ENCODE measurements at regions not wholly inside any gene's neighbourhood (a gene's known extent, or its start where the extent isn't known, plus 50 kb on each side); places are given as distances from the start of the nearest gene placed in this dataset.
"Not testable (repeated sequence)": the region's sequence is repeated elsewhere in the genome, so short reads cannot be mapped to it uniquely, and the experiment has no call there.

DNA sequence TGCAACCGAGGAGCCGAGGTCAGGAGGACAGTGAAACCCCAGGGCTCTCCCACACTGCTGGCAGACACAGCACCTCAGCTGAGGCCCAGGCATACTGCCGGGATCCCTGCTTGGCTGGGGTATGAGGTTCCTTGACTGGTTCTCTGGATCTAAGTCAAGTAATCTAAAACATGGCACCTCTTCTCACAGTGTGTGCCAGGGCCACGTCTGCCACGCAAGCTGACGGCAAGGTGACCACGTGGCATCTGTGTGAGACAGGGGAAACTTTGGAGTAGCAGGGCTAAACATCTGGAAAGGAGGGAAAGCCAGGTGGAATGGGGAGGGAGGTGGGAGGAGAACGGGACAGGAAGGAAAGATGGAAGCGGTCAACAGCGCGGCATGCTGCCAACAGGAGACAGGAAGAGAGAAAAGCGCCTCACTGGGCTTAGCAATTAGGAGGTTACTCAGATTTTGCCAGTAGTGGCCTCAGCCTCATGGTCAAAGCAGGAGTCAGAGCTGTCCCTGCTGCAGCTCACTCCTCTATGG, 103.7 kb downstream of the CXCL12 start:
- H3K9me3 ChIP-seq = peaks cover 0 to 17% (median 1%) of the 10 kb centered on the region in 8 donors
- H3K4me1 ChIP-seq = no peaks in the 10 kb centered on the region
- DNase-seq = no peak
- no peaks in the 10 kb centered on the region for H3K27me3 ChIP-seq (replicated peaks in 1 of 7)
- H3K27ac ChIP-seq = no peak overlapping the region
- no peak overlapping the region for H3K4me3 ChIP-seq
- TF ChIP-seq POLR2A (IDR thresholded peaks at IDR 0.05) = no peak
- TF ChIP-seq, protein P1, sequence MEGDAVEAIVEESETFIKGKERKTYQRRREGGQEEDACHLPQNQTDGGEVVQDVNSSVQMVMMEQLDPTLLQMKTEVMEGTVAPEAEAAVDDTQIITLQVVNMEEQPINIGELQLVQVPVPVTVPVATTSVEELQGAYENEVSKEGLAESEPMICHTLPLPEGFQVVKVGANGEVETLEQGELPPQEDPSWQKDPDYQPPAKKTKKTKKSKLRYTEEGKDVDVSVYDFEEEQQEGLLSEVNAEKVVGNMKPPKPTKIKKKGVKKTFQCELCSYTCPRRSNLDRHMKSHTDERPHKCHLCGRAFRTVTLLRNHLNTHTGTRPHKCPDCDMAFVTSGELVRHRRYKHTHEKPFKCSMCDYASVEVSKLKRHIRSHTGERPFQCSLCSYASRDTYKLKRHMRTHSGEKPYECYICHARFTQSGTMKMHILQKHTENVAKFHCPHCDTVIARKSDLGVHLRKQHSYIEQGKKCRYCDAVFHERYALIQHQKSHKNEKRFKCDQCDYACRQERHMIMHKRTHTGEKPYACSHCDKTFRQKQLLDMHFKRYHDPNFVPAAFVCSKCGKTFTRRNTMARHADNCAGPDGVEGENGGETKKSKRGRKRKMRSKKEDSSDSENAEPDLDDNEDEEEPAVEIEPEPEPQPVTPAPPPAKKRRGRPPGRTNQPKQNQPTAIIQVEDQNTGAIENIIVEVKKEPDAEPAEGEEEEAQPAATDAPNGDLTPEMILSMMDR (IDR thresholded peaks at IDR 0.05 in 8 of 11, conservative IDR thresholded peaks at IDR 0.05 in 3 of 11) = no peak
- no peak for TF ChIP-seq POLR2AphosphoS5 (IDR thresholded peaks at IDR 0.05)
- H3K36me3 ChIP-seq = no peaks in the 10 kb centered on the region
- 69 to 90% (median 79%) methylated on average over 12 of the region's 12 CpGs for WGBS, 5 donors
- intact Hi-C loops (cut with DNase I; ENCODE audit: low total_unique reads) = no loop called here

DNA sequence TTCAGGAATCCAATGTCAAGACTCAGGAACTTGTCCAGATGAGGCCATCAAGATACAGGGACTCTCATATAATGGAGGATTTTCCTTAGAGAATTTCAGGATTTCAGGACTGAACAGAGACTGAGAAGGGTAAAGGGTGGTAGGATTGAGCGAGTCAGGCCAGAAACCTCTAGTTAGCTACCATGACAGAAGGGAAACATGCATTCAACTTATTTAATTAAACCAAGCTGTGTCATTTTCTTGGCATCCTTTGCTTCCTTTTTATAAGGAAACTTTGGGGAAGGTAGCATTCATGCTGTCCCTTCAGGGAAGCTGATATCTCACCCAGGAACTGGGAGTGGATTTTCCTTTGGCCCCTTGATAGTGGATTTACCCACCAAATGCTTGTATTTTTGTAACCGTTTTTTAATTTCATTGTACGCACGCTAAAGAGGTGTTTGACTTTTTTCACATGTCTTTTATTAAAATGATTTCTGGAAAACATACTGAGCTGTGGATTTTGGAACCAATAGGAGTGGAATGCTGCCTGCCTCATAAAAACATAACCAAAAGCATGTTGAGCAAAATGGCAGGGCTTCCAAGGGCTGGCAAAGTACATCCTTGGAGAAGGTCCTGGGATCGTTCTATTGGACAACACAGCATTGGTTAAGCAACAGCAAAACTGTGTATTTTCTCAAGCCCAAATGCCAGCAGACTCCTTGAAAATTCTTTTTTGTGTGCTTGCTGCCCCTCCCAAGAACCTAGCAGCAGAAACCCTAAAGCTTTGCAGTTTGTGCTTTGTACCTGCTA, 104.5 kb downstream of the CXCL12 start:
- intact Hi-C loops (cut with DNase I; ENCODE audit: low total_unique reads) = no loop called here
- no peak for DNase-seq
- no peaks in the 10 kb centered on the region for H3K27me3 ChIP-seq (replicated peaks in 1 of 7)
- H3K4me3 ChIP-seq = no peak overlapping the region
- peaks cover 0 to 19% (median 2%) of the 10 kb centered on the region in 8 donors for H3K9me3 ChIP-seq
- H3K4me1 ChIP-seq = no peaks in the 10 kb centered on the region
- H3K36me3 ChIP-seq = no peaks in the 10 kb centered on the region
- no peak overlapping the region for H3K27ac ChIP-seq
- TF ChIP-seq, protein P1 (IDR thresholded peaks at IDR 0.05 in 8 of 11, conservative IDR thresholded peaks at IDR 0.05 in 3 of 11) = no peak
- TF ChIP-seq POLR2A (IDR thresholded peaks at IDR 0.05) = no peak
- no peak for TF ChIP-seq POLR2AphosphoS5 (IDR thresholded peaks at IDR 0.05)
- 80 to 92% (median 90%) methylated on average over 5 of the region's 5 CpGs for WGBS, 5 donors

DNA sequence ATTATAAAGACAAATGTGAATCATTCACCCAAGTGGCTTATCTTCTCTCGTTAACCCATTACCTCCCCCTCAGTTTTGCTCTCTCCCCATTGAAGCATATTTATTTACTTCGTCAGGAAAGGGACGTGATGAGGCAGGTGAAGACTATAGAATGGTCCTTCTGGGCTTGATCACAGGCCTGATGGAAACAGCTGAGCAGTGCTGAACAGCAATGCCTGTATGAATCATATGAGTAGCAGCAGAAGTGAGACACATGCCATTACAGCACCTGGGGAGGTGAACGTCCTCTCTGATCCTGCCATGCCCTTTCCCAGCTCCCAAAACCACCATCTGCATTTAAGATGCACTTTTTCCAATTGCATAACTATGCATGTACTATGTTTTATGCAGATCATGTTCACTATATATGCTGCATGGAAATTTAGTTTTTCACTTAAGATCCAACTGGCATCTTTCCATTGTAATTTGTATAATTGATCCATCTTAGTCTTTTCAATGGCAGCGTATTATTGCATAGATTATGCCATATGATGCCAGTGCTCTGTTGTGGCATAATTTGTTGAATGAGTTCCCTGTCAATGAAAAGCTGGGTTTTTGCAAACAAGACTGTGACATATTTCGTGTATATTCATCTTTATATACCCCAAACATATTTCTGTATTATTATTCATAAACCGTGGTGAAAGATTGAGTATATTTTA, 105.3 kb downstream of the CXCL12 start:
- Histone ChIP-seq H3K27me3 (replicated peaks in 1 of 7) (no peaks in the 10 kb centered on the region), H3K4me1 (no peaks in the 10 kb centered on the region), H3K4me3 (no peak overlapping the region), H3K27ac (no peak overlapping the region), H3K9me3 (peaks cover 0 to 19% (median 2%) of the 10 kb centered on the region in 8 donors), H3K36me3 (no peaks in the 10 kb centered on the region)
- TF ChIP-seq, protein P1 (IDR thresholded peaks at IDR 0.05 in 8 of 11, conservative IDR thresholded peaks at IDR 0.05 in 3 of 11) = no peak
- TF ChIP-seq POLR2A (IDR thresholded peaks at IDR 0.05) (no peak), POLR2AphosphoS5 (IDR thresholded peaks at IDR 0.05) (no peak)
- intact Hi-C loops (cut with DNase I; ENCODE audit: low total_unique reads) = no loop called here
- no peak for DNase-seq
- 82 to 95% (median 90%) methylated on average over 7 of the region's 7 CpGs for WGBS, 5 donors

DNA sequence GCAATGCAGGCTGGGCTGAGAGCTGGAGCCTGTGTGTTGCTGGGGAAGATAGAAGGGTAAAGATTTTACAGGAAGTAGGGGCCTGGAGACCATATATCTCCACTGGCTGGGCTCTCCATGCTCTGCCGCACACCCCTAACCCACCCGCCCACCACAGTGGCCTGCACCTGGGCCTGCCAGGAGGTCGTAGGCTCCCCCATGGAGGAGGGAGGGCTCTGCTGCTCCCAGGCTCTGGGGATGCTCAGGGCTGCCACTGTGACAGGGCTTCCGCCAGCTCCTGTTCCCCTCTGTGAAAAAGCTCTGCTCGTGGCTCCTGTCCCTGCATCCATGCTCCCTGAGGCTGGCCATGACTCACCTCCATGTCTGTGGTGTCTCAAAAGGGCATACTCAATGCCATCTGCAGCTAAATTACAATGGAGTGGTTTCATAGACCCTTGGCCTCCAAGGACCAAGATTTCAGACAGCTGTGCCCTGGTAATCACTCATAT, 106.0 kb downstream of the CXCL12 start:
- H3K4me1 ChIP-seq = no peaks in the 10 kb centered on the region
- H3K27me3 ChIP-seq (replicated peaks in 1 of 7) = no peaks in the 10 kb centered on the region
- DNase-seq = no peak
- intact Hi-C loops (cut with DNase I; ENCODE audit: low total_unique reads) = no loop called here
- H3K4me3 ChIP-seq = no peak overlapping the region
- WGBS, 5 donors = 61 to 90% (median 79%) methylated on average over 5 of the region's 5 CpGs
- TF ChIP-seq, protein P1 (IDR thresholded peaks at IDR 0.05 in 8 of 11, conservative IDR thresholded peaks at IDR 0.05 in 3 of 11) = no peak
- no peak for TF ChIP-seq POLR2AphosphoS5 (IDR thresholded peaks at IDR 0.05)
- no peak for TF ChIP-seq POLR2A (IDR thresholded peaks at IDR 0.05)
- peaks cover 0 to 19% (median 2%) of the 10 kb centered on the region in 8 donors for H3K9me3 ChIP-seq
- H3K27ac ChIP-seq = no peak overlapping the region
- H3K36me3 ChIP-seq = no peaks in the 10 kb centered on the region

DNA sequence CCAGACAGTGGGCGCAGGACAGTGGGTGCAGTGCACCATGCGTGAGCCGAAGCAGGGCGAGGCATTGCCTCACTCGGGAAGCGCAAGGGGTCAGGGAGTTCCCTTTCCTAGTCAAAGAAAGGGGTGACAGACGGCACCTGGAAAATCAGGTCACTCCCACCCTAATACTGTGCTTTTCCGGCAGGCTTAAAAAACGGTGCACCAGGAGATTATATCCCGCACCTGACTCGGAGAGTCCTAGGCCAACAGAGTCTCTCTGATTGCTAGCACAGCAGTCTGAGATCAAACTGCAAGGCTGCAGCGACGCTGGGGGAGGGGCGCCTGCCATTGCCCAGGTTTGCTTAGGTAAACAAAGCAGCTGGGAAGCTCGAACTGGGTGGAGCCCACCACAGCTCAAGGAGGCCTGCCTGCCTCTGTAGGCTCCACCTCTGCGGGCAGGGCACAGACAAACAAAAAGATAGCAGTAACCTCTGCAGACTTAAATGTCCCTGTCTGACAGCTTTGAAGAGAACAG, 116.4 kb downstream of the CXCL12 start:
- H3K27ac ChIP-seq; H3K4me3 ChIP-seq; DNase-seq; H3K27me3 ChIP-seq (replicated peaks in 1 of 7); H3K4me1 ChIP-seq; H3K36me3 ChIP-seq; intact Hi-C loops (cut with DNase I; ENCODE audit: low total_unique reads): not testable (repeated sequence)
- WGBS, 5 donors = 89 to 95% (median 91%) methylated on average over 12 to 16 of the region's 16 CpGs
- H3K9me3 ChIP-seq = peaks cover 0 to 32% (median 10%) of the 10 kb centered on the region in 8 donors
